ENCODE measurements at regions not wholly inside any gene's neighbourhood (a gene's known extent, or its start where the extent isn't known, plus 50 kb on each side); places are given as distances from the start of the nearest gene placed in this dataset.

GRCh38 chr18:3368193-3368592 lies 81.8 kb upstream of the TGIF1 start:
- no peak for TF ChIP-seq EZH2 (IDR thresholded peaks at IDR 0.05)
- TF ChIP-seq, protein P1, sequence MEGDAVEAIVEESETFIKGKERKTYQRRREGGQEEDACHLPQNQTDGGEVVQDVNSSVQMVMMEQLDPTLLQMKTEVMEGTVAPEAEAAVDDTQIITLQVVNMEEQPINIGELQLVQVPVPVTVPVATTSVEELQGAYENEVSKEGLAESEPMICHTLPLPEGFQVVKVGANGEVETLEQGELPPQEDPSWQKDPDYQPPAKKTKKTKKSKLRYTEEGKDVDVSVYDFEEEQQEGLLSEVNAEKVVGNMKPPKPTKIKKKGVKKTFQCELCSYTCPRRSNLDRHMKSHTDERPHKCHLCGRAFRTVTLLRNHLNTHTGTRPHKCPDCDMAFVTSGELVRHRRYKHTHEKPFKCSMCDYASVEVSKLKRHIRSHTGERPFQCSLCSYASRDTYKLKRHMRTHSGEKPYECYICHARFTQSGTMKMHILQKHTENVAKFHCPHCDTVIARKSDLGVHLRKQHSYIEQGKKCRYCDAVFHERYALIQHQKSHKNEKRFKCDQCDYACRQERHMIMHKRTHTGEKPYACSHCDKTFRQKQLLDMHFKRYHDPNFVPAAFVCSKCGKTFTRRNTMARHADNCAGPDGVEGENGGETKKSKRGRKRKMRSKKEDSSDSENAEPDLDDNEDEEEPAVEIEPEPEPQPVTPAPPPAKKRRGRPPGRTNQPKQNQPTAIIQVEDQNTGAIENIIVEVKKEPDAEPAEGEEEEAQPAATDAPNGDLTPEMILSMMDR (IDR thresholded peaks at IDR 0.05) = no peak
